GM12878 (cell line): ENCODE measurements at regions not wholly inside any gene's neighbourhood (a gene's known extent, or its start where the extent isn't known, plus 50 kb on each side); places are given as distances from the start of the nearest gene placed in this dataset.

ENCODE experiments used
- ATAC-seq: fragments of 200-7000 bp; cut with Tn5 transposase; 3 replicates; pipeline ENCODE4 v1.9.1; 2020; ENCODE audit warnings: mild to moderate bottlenecking, moderate library complexity
- BruUV-seq: library from RNA; stranded (reverse); fragments of 400-500 nt; replicated peaks from 2 replicates; lab custom pipeline; 2021; lab: Mats Ljungman, UMichigan
- CTCF ChIA-PET: fragments of 300-600 bp; sonication (Branson Sonifier 250); formaldehyde crosslinking; extraction: SDS; loops from one replicate; lab custom pipeline; 2021; ENCODE audit warnings: inconsistent platforms; lab: Yijun Ruan, JAX
- POLR2A ChIA-PET: fragments of 350-600 bp; formaldehyde crosslinking; extraction: SDS; loops from one replicate; lab custom pipeline; 2021; ENCODE audit warnings: inconsistent platforms; lab: Charles Lee
- RAD21 ChIA-PET: fragments of 300-600 bp; sonication (Branson Sonifier 250); formaldehyde crosslinking; loops from one replicate; lab custom pipeline; 2023; ENCODE audit warnings: antibody characterized with exemption; ENCODE audit not compliant: unreplicated experiment; lab: Charles Lee
- SMC1A ChIA-PET: fragments of 300-600 bp; sonication (Branson Sonifier 250); formaldehyde crosslinking; loops from one replicate; lab custom pipeline; 2023; ENCODE audit not compliant: unreplicated experiment, uncharacterized antibody; lab: Charles Lee
- DNase-seq: peaks from one replicate; pipeline ENCODE4 v3.0.0-alpha.2; 2011; ENCODE audit warnings: low read depth, low spot score
- FAIRE-seq: peaks from 3 replicates; lab custom pipeline; 2011; peaks lifted over from hg19 to GRCh38; lab: Jason Lieb, UNC
- H2AFZ ChIP-seq: 2 replicates; pipeline ENCODE4 v1.6.0; 2011; ENCODE audit warnings: low read depth, low read length, control low read depth; ENCODE audit not compliant: control insufficient read depth
- H3K27ac ChIP-seq: 2 replicates; pipeline ENCODE4 v1.5.1; 2011; ENCODE audit warnings: control low read depth; ENCODE audit not compliant: control insufficient read depth, insufficient read depth
- H3K27me3 ChIP-seq, 2 experiments: replicated peaks in 1 of 2; 2 replicates each; pipeline versions ENCODE4 v1.6.0 to v1.6.1; 2011; ENCODE audit warnings: low read length in 1 of 2; ENCODE audit not compliant: control insufficient read depth in 2 of 2, insufficient read depth in 2 of 2
- H3K36me3 ChIP-seq, 2 experiments: 2 replicates each; pipeline ENCODE4 v1.5.1; 2011; ENCODE audit warnings: low read length in 1 of 2; ENCODE audit not compliant: control insufficient read depth in 2 of 2, insufficient read depth in 2 of 2
- H3K4me1 ChIP-seq: 2 replicates; pipeline ENCODE4 v1.6.1; 2011; ENCODE audit warnings: mild to moderate bottlenecking, low read length, moderate library complexity, mixed read lengths; ENCODE audit not compliant: control insufficient read depth, insufficient read depth
- H3K4me2 ChIP-seq: 2 replicates; pipeline ENCODE4 v1.6.0; 2011; ENCODE audit warnings: control low read depth; ENCODE audit not compliant: control insufficient read depth, insufficient read depth
- H3K4me3 ChIP-seq: fragments of 200-600 bp; sonication (generic); 2 replicates; pipeline ENCODE4 v1.5.1; 2016
- H3K79me2 ChIP-seq: 2 replicates; pipeline ENCODE4 v1.6.0; 2011; ENCODE audit warnings: low read length; ENCODE audit not compliant: control insufficient read depth, insufficient read depth
- H3K9ac ChIP-seq: 2 replicates; pipeline ENCODE4 v1.8.0; 2011; ENCODE audit warnings: low read length, control low read depth, mixed read lengths; ENCODE audit not compliant: control insufficient read depth, insufficient read depth
- H3K9me3 ChIP-seq: replicated peaks from 3 replicates; pipeline ENCODE4 v1.5.1; 2011; ENCODE audit warnings: mild to moderate bottlenecking, low read length; ENCODE audit not compliant: control insufficient read depth, insufficient read depth
- H4K20me1 ChIP-seq: 2 replicates; pipeline ENCODE4 v1.6.0; 2011; ENCODE audit not compliant: control insufficient read depth, insufficient read depth
- ATF7 ChIP-seq: fragments of 450-650 bp; IDR thresholded peaks from 2 replicates; pipeline ENCODE4 v1.6.1; 2016; ENCODE audit warnings: low read depth, mild to moderate bottlenecking
- CBX5 ChIP-seq: sonication (generic); IDR thresholded peaks from 2 replicates; pipeline ENCODE4 v1.6.1; 2016; ENCODE audit warnings: low read depth, moderate library complexity, mild to moderate bottlenecking, inconsistent platforms
- CREB1 ChIP-seq: IDR thresholded peaks from 2 replicates; pipeline ENCODE4 v1.6.1; 2012; ENCODE audit warnings: low read depth, mild to moderate bottlenecking, inconsistent platforms
- E2F8 ChIP-seq: fragments of 450-650 bp; IDR thresholded peaks from 2 replicates; pipeline ENCODE4 v1.6.1; 2018; ENCODE audit warnings: mild to moderate bottlenecking, low read depth, moderate library complexity; ENCODE audit not compliant: partially characterized antibody
- EZH2 ChIP-seq: IDR thresholded peaks from 2 replicates; pipeline ENCODE4 v1.6.1; 2012; ENCODE audit warnings: low read depth, mild to moderate bottlenecking, control low read depth, inconsistent platforms, low read length, borderline replicate concordance; ENCODE audit not compliant: control insufficient read depth
- FOXM1 ChIP-seq: IDR thresholded peaks from 2 replicates; pipeline ENCODE4 v1.6.1; 2012; ENCODE audit warnings: low read depth, mild to moderate bottlenecking, inconsistent platforms, low read length, moderate library complexity
- GABPA ChIP-seq: IDR thresholded peaks from 2 replicates; pipeline ENCODE4 v1.6.1; 2014; ENCODE audit warnings: antibody characterized with exemption, low read depth, mild to moderate bottlenecking, inconsistent platforms
- JUNB ChIP-seq: IDR thresholded peaks from 2 replicates; pipeline ENCODE4 v1.6.1; 2016; ENCODE audit warnings: antibody characterized with exemption, mild to moderate bottlenecking
- KAT2A ChIP-seq: conservative IDR thresholded peaks from 2 replicates; pipeline ENCODE4 v1.6.1; 2011; ENCODE audit warnings: low read depth, low read length; ENCODE audit not compliant: control insufficient read depth
- MTA3 ChIP-seq: IDR thresholded peaks from 2 replicates; pipeline ENCODE4 v1.6.1; 2012; ENCODE audit warnings: low read length, inconsistent platforms, borderline replicate concordance
- NFIC ChIP-seq: IDR thresholded peaks from 2 replicates; pipeline ENCODE4 v1.6.1; 2012; ENCODE audit warnings: low read depth, mild to moderate bottlenecking, inconsistent platforms, low read length, moderate library complexity
- POLR2A ChIP-seq: IDR thresholded peaks from 2 replicates; pipeline ENCODE4 v1.6.1; 2011; ENCODE audit warnings: low read depth, mild to moderate bottlenecking, low read length
- PRDM15 ChIP-seq: fragments of 450-650 bp; formaldehyde crosslinking; IDR thresholded peaks from 2 replicates; pipeline ENCODE4 v1.4.0; 2020; ENCODE audit warnings: mild to moderate bottlenecking, moderate library complexity
- RUNX3 ChIP-seq: IDR thresholded peaks from 2 replicates; pipeline ENCODE4 v1.6.1; 2012; ENCODE audit warnings: low read length, inconsistent platforms
- SIX5 ChIP-seq: IDR thresholded peaks from 2 replicates; pipeline ENCODE4 v1.6.1; 2011; ENCODE audit warnings: mild to moderate bottlenecking, low read depth, low read length, moderate library complexity; ENCODE audit not compliant: severe bottlenecking
- SPI1 ChIP-seq: IDR thresholded peaks from 2 replicates; pipeline ENCODE4 v1.6.1; 2011; ENCODE audit warnings: low read depth, mild to moderate bottlenecking, low read length, moderate library complexity, borderline replicate concordance; ENCODE audit not compliant: insufficient read depth
- SREBF1 ChIP-seq: IDR thresholded peaks from 2 replicates; pipeline ENCODE4 v1.6.1; 2012; ENCODE audit warnings: mild to moderate bottlenecking, low read length
- SUZ12 ChIP-seq: fragments of 200-600 bp; sonication (generic); IDR thresholded peaks from one replicate; pipeline ENCODE4 v1.6.1; 2018; ENCODE audit warnings: antibody characterized with exemption, mild to moderate bottlenecking; ENCODE audit not compliant: unreplicated experiment
- TCF7 ChIP-seq: IDR thresholded peaks from 2 replicates; pipeline ENCODE4 v1.6.1; 2014; ENCODE audit warnings: antibody characterized with exemption, borderline replicate concordance
- YBX1 ChIP-seq: fragments of 450-650 bp; IDR thresholded peaks from 2 replicates; pipeline ENCODE4 v1.6.1; 2016; ENCODE audit warnings: antibody characterized with exemption
- ZNF622 ChIP-seq: fragments of 450-650 bp; IDR thresholded peaks from 2 replicates; pipeline ENCODE4 v1.6.1; 2017; ENCODE audit warnings: mild to moderate bottlenecking, inconsistent platforms
- WGBS: methylation state at CpG from one replicate; pipeline ENCODE4 v1.1.6; 2016; ENCODE audit warnings: low lambda C conversion rate; ENCODE audit not compliant: insufficient replicate concordance, insufficient coverage; ENCODE audit errors: missing lambda C conversion rate; 5-methylcytosine and 5-hydroxymethylcytosine counted together
- in situ Hi-C: fragments of 300-500 bp; cut with MboI; formaldehyde crosslinking; loops from 9 replicates; pipeline ENCODE4 v1.14.3; 2018; ENCODE audit warnings: mixed read lengths
- intact Hi-C: fragments of 100-400 bp; cut with micrococcal nuclease; formaldehyde crosslinking; loops from one replicate; pipeline ENCODE4 v1.14.2; 2022; ENCODE audit not compliant: unreplicated experiment

- FAIRE-seq (no peak), ATAC-seq (peak; percentile 90), DNase-seq (no peak)
- 9% methylated on average over 4 of the region's 4 CpGs for WGBS
- no peak overlapping the region for H3K9ac ChIP-seq
- ChIA-PET POLR2A (no interaction called here), RAD21 (interaction anchor here (1.1 kb wide), 1 partner anchor 10 kb away, joined by 5 read pairs; no protein-coding TSS in a partner anchor), CTCF (no interaction called here), SMC1A (interaction anchor here (0.8 to 2.1 kb wide), 4 partner anchors 10 to 221 kb away, joined by 3 to 5 read pairs (median 4); no protein-coding TSS in a partner anchor)
- H3K27ac ChIP-seq: no peak overlapping the region; the same call in 1 of the 2 replicates
- H3K4me3 ChIP-seq: peak overlapping the region; percentile 20; the same call in 1 of the 2 replicates
- in situ Hi-C loops (no loop called here), intact Hi-C loops (no loop called here)
- H3K4me1 ChIP-seq: peaks cover 13% of the 10 kb centered on the region
- H3K9me3 ChIP-seq: no peaks in the 10 kb centered on the region; the same call in 2 of the 3 replicates
- H3K36me3 ChIP-seq: no peaks in the 10 kb centered on the region
- H4K20me1 ChIP-seq: no peaks in the 10 kb centered on the region
- H3K79me2 ChIP-seq: no peaks in the 10 kb centered on the region
- peak overlapping the region; percentile 79 for H2AFZ ChIP-seq
- BruUV-seq: no TSS peak
- H3K27me3 ChIP-seq: no peaks in the 10 kb centered on the region
- H3K4me2 ChIP-seq: peak overlapping the region; percentile 66
- TF ChIP-seq SREBF1: no peak
- no peak for TF ChIP-seq JUNB
- TF ChIP-seq NFIC: peak; percentile 16; the same call in 1 of the 2 replicates
- TF ChIP-seq CREB1: 0 out of 2 replicates have a peak, but pooled peaks have one; percentile 17
- TF ChIP-seq ATF7: no peak
- no peak for TF ChIP-seq PRDM15 (CRISPR knock-in tag)
- TF ChIP-seq POLR2A: no peak
- TF ChIP-seq CBX5: 0 out of 2 replicates have a peak, but pooled peaks have one; percentile 3
- TF ChIP-seq EZH2: no peak
- 0 out of 2 replicates have a peak, but pooled peaks have one; percentile 13 for TF ChIP-seq GABPA
- peak; percentile 24; the same call in 1 of the 2 replicates for TF ChIP-seq RUNX3
- 0 out of 2 replicates have a peak, but pooled peaks have one; percentile 30 for TF ChIP-seq MTA3
- TF ChIP-seq FOXM1: 0 out of 2 replicates have a peak, but pooled peaks have one; percentile 16
- TF ChIP-seq SPI1: peak; percentile 48; the same call in 1 of the 2 replicates
- no peak for TF ChIP-seq YBX1
- TF ChIP-seq ZNF622: no peak
- TF ChIP-seq KAT2A: no peak
- TF ChIP-seq SUZ12: no peak
- TF ChIP-seq SIX5: no peak
- TF ChIP-seq TCF7: no peak
- no peak for TF ChIP-seq E2F8
These were observed 61.2 kb upstream of the TAF11L2 start for GRCh38 chr5:17436761-17437221.
